Mucosa of rectum (tissue), 2 donors: ENCODE measurements at regions not wholly inside any gene's neighbourhood (a gene's known extent, or its start where the extent isn't known, plus 50 kb on each side); places are given as distances from the start of the nearest gene placed in this dataset.

Experiments used
- H3K27ac ChIP-seq, 2 donors: one replicate each; pipeline ENCODE4 v1.7.0; 2013; ENCODE audit warnings: inconsistent platforms in 2 of 2, low read depth in 2 of 2, low read length in 2 of 2
- H3K27me3 ChIP-seq, 2 donors: one replicate each; pipeline ENCODE4 v1.7.0; 2013; ENCODE audit warnings: low read length in 2 of 2; ENCODE audit not compliant: control insufficient read depth in 2 of 2, insufficient read depth in 2 of 2
- H3K36me3 ChIP-seq, 2 donors: one replicate each; pipeline ENCODE4 v1.7.0; 2013; ENCODE audit warnings: low read length in 2 of 2; ENCODE audit not compliant: control insufficient read depth in 2 of 2, insufficient read depth in 2 of 2
- H3K4me1 ChIP-seq, 2 donors: one replicate each; pipeline ENCODE4 v1.7.0; 2013; ENCODE audit warnings: low read length in 2 of 2, mild to moderate bottlenecking in 1 of 2; ENCODE audit not compliant: control insufficient read depth in 2 of 2, insufficient read depth in 2 of 2
- H3K4me3 ChIP-seq, 2 donors: one replicate each; pipeline ENCODE4 v1.7.0; 2013; ENCODE audit warnings: low read length in 2 of 2
- H3K9ac ChIP-seq, 2 donors: one replicate each; pipeline ENCODE4 v1.7.0; 2013; ENCODE audit warnings: low read length in 2 of 2, low read depth in 1 of 2, mild to moderate bottlenecking in 1 of 2
- H3K9me3 ChIP-seq, 2 donors: one replicate each; pipeline ENCODE4 v1.7.0; 2013; ENCODE audit warnings: low read length in 2 of 2; ENCODE audit not compliant: control insufficient read depth in 2 of 2
- donor health status: healthy.
- donor health status: Normal muscosa, but diverticular disease.

DNA sequence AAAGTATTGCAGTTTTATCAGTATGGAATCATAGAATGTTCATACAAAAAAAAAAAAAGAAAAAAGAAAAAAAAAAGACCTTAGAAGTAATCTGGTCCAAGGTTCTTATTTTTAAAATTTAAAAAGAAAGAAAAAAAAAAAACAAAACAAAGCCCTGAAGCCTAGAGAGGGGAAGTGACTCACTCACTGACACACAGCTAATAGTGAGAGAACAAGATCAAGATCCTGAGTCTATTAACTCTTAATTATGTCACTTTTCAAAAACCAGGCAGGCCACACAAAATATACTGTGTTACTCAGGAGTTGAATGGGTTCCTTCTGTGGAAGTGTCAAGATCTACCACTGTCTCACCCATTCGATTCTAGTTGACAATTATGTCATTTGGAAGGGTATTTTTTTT lies 433.9 kb upstream of the DAB1 start:
- no peak overlapping the region for H3K9ac ChIP-seq

DNA sequence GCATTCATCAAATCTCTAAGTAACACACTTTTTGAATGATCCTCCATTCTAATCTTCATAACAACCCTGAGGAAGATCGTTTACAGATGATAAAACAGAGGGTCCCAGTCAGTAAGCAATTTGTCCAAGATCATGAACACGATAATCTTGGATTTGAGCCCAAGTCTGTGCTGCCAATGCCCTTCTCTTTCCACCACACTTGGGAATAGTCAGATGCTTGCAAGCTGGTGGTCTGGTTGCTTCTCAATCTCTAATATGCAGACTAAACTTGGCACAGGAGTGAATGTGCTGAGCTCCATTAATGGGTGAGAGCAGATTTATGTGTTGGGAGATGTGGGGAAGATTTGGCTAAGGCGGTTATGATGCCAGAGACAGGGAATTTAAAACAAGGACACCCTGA lies 430.6 kb upstream of the DAB1 start:
- no peaks in the 10 kb centered on the region for H3K27me3 ChIP-seq
- no peak overlapping the region for H3K27ac ChIP-seq
- no peaks in the 10 kb centered on the region for H3K36me3 ChIP-seq
- no peaks in the 10 kb centered on the region for H3K9me3 ChIP-seq
- H3K4me1 ChIP-seq = no peaks in the 10 kb centered on the region
- no peak overlapping the region for H3K4me3 ChIP-seq
- H3K9ac ChIP-seq = no peak overlapping the region

More for the DNA sequence above, 433.9 kb upstream of the DAB1 start:
- Histone ChIP-seq H3K9me3 (no peaks in the 10 kb centered on the region), H3K36me3 (no peaks in the 10 kb centered on the region), H3K27ac (no peak overlapping the region), H3K27me3 (no peaks in the 10 kb centered on the region), H3K4me3 (no peak overlapping the region), H3K4me1 (peaks cover 0 to 9% of the 10 kb centered on the region in 2 donors)

DNA sequence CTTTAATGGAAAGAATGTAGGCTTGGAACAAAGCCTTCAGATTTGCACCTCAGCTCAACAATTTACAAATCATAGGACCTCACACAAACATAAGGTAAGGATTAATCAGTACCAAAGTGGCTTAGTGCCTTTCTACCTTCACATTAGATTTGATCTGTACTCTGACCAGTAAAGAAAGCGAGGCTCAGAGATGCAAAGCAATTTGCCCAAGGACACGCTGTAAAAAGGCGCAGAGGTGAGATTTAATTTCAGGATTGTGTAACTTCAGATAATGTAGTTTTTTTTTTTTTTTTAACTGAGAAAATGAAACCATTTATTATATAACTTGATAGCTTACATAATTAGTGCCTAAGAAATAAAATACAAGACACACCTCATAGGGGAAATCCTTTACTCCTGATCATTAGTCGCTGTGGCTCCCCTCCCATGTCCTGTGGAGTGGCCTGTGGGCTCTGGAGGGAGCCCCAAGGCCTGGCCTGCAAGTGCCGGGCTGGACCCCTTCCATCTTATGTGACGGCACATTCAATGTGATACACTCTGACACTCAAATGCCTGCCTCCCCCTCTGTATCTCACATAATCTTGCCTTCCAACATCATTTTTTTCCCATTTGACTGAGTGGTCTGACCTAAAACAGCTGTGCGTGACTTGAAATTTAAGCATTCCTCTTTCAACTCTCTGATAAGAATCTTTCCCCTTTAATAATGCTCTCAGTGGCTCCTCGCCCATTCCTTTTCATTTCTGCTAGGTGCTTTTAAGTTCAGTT lies 426.5 kb upstream of the DAB1 start:
- Histone ChIP-seq H3K27me3 (no peaks in the 10 kb centered on the region), H3K36me3 (no peaks in the 10 kb centered on the region), H3K4me3 (no peak overlapping the region), H3K9me3 (no peaks in the 10 kb centered on the region), H3K4me1 (no peaks in the 10 kb centered on the region), H3K27ac (no peak overlapping the region), H3K9ac (no peak overlapping the region)

DNA sequence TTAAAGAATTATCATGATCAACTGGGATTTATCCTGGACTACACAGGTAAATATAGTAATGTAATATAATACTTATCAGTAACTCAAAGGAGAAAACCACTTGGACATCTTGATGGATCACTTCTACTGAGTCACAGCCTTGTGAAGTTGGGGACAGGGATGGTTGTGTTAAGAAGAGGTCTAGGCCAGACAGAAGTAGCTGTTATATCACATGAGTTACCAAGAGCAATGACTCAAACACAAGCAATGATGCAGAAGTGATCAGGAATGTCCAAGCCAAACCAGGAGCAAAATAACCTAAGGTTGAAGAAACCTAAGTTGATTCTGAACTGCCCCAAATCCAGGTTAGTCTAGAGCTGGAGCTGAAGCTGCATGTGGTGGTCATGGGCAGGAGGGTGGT lies 424.5 kb upstream of the DAB1 start:
- no peaks in the 10 kb centered on the region for H3K9me3 ChIP-seq
- no peak overlapping the region for H3K27ac ChIP-seq
- H3K27me3 ChIP-seq = no peaks in the 10 kb centered on the region
- no peak overlapping the region for H3K9ac ChIP-seq
- no peaks in the 10 kb centered on the region for H3K36me3 ChIP-seq
- no peak overlapping the region for H3K4me3 ChIP-seq
- no peaks in the 10 kb centered on the region for H3K4me1 ChIP-seq

DNA sequence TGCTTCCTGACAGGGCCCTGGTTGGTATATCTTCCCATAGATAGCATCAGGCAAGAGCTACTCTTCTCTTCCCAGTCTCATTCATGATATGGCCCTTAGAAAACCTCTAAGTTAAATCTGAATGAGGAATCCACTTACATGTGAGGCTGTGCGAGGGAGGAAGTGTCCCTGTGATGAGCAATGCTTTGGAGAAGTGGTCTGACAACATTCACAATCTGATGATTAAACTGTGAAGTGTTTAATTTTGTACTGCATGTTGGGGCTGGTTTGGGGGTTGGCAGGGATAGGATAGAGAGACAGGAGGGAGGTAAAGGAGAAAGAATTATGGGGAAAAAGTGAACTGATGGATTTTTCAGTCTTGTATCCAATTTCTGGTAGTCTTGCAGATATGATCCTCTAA lies 421.2 kb upstream of the DAB1 start:
- H3K27me3 ChIP-seq = no peaks in the 10 kb centered on the region
- H3K36me3 ChIP-seq = no peaks in the 10 kb centered on the region
- peaks cover 0 to 2% of the 10 kb centered on the region in 2 donors for H3K9me3 ChIP-seq
- H3K27ac ChIP-seq = no peak overlapping the region
- H3K4me3 ChIP-seq = no peak overlapping the region
- no peak overlapping the region for H3K9ac ChIP-seq
- no peaks in the 10 kb centered on the region for H3K4me1 ChIP-seq

DNA sequence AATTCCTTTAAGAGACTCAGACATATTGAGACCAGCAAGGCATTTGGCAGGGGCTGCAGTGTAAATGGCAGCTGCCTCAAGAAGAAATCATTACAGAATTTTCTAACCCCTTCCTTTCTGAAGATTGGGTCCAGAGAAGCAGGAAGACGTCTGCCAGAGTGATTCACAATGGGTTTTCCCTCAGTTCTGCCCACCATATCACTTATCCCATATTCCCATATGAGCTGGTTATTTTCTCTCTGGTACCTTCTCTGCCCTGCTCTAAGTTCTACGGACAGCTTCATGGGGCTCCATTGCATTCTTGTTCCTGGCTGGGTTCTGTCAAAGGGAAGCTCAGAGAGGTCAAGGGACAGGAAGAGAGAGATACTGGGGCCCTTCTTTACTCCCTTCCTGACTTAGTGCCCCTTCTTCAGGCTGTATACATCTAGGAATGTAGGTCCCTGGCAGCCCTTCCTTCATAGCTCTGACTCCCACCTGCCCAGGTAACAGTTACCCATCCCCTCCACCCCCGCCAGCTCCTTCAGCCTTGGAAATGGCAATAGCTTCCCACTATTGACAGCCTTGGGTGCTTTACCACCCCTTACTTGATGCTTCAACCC lies 420.6 kb upstream of the DAB1 start:
- Histone ChIP-seq H3K4me3 (no peak overlapping the region), H3K9me3 (peaks cover 0 to 2% of the 10 kb centered on the region in 2 donors), H3K27me3 (no peaks in the 10 kb centered on the region), H3K27ac (no peak overlapping the region), H3K9ac (no peak overlapping the region), H3K4me1 (no peaks in the 10 kb centered on the region), H3K36me3 (no peaks in the 10 kb centered on the region)

DNA sequence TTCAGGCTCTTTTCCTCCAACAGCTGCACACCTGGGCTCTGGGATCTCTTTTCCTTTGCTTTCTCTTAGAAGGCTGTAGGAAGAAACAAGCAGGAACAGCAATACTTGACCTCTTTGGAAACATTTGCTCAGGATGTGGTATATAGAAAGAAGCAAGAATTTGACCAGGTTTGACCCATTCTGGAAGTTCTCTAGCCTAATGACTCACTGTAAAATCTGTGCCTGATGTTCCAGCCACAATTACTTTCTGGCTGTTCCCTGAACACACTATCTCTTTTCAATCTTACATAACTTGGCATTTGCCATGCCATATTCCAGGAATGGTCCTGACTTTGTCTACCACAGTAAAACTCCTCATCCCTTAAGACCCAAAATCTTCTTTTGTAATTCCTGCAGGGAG lies 419.9 kb upstream of the DAB1 start:
- Histone ChIP-seq H3K36me3 (no peaks in the 10 kb centered on the region), H3K9ac (no peak overlapping the region)

DNA sequence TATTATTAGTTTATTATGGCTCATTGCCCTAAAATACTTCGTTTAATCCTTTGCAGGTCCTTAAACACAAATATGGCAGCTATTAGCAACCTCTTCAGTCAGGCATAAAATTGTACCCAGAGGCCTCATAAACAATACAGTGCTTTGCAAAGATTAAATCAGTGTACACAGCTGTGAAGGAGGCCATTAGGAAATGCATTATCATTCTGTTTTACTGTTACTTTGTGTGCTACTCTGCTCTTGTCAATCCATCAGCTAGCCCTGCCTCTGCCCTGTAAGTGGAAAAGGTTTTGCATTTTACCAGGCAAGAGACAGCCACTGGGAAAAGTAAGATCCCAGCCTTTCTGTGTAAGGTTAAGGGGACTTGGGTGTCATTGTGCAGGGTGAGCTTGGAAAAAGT lies 415.7 kb upstream of the DAB1 start:
- Histone ChIP-seq H3K36me3 (no peaks in the 10 kb centered on the region), H3K9ac (no peak overlapping the region), H3K4me1 (no peaks in the 10 kb centered on the region), H3K9me3 (peaks cover 0 to 2% of the 10 kb centered on the region in 2 donors), H3K27ac (no peak overlapping the region), H3K27me3 (no peaks in the 10 kb centered on the region), H3K4me3 (no peak overlapping the region)

More for the DNA sequence above, 419.9 kb upstream of the DAB1 start:
- Histone ChIP-seq H3K4me1 (no peaks in the 10 kb centered on the region), H3K4me3 (no peak overlapping the region), H3K27me3 (no peaks in the 10 kb centered on the region), H3K27ac (no peak overlapping the region), H3K9me3 (peaks cover 0 to 2% of the 10 kb centered on the region in 2 donors)

DNA sequence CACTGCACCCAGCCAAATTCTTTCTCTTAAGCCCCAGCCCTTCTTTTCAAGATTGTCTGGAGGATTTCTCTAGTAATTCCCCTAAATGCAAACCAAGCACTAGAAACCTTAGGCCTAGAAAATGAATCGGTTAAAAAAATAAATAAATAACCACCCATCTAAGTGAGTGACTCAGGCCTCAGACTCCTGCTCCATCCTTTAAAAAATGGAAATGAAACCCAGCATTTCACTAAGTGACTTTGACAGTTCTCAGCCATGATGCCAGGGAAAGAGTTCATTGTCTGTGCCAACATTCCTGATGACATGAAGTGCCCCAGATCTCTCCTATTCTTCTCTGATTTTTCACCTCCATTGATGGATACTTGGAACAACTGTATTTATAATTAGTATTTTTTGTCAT lies 415.2 kb upstream of the DAB1 start:
- no peak overlapping the region for H3K4me3 ChIP-seq
- peaks cover 0 to 2% of the 10 kb centered on the region in 2 donors for H3K9me3 ChIP-seq
- H3K27ac ChIP-seq = no peak overlapping the region
- no peaks in the 10 kb centered on the region for H3K4me1 ChIP-seq
- no peaks in the 10 kb centered on the region for H3K36me3 ChIP-seq
- no peaks in the 10 kb centered on the region for H3K27me3 ChIP-seq
- no peak overlapping the region for H3K9ac ChIP-seq

DNA sequence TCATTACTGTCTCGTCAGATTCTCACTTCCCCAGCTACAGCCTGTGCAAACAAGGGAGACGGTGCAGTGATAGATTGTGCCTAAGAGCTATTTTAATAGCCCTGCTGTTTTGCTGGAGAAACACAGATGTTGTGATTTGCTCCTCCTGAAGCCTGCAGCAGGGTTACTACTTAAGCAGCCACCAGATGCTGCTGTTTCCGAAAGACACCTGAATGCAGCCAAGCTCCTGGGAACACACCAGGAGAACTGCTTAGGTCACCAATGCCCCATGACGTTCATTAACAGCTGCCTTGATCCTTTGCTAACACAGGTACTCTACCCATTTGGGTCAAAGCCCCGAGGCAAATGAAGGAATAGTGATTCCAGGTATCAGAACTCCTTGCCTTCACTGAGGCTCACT lies 411.8 kb upstream of the DAB1 start:
- Histone ChIP-seq H3K27me3 (no peaks in the 10 kb centered on the region), H3K27ac (no peak overlapping the region), H3K4me1 (no peaks in the 10 kb centered on the region), H3K9ac (no peak overlapping the region), H3K9me3 (no peaks in the 10 kb centered on the region), H3K36me3 (no peaks in the 10 kb centered on the region), H3K4me3 (no peak overlapping the region)
